Prostate gland (tissue), 2 donors: ENCODE measurements at regions not wholly inside any gene's neighbourhood (a gene's known extent, or its start where the extent isn't known, plus 50 kb on each side); places are given as distances from the start of the nearest gene placed in this dataset.

ENCODE experiments used
- POLR2A ChIP-seq: fragments of 450-650 bp; IDR thresholded peaks from one replicate; pipeline ENCODE4 v1.6.1; 2016; ENCODE audit warnings: antibody characterized with exemption, mild to moderate bottlenecking
- TF ChIP-seq, protein P1 (sequence below), 4 experiments: fragments of 200-600 bp in 2 of 4; fragments of 450-650 bp in 2 of 4; sonication (generic) in 2 of 4; IDR thresholded peaks; 1 replicate in 3 of 4; 2 replicates in 1 of 4; pipeline ENCODE4 v1.5.1; 2016 to 2019; ENCODE audit warnings: antibody characterized with exemption in 4 of 4, mild to moderate bottlenecking in 2 of 4, moderate library complexity in 2 of 4

DNA sequence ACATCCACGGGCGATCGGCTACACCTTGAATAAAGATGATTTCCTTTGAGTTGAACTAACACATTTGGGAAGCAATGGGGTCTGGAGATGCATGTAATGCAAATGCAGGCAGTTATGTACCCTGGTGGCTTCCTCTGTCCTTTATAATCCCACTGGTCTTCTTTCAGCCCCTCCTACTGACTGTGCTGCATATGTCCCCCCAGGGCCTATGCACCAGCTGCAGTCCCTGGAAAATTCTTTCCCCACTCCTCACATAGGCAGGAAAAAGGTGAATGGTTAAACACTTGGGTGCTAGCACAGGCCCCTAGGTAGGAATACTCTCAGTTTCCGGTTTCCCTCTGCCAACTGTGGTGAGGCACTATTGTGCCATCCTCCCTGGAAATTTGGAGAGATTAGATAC, 294.8 kb upstream of the SOX5 start:
- TF ChIP-seq POLR2A: no peak
- TF ChIP-seq, protein P1, sequence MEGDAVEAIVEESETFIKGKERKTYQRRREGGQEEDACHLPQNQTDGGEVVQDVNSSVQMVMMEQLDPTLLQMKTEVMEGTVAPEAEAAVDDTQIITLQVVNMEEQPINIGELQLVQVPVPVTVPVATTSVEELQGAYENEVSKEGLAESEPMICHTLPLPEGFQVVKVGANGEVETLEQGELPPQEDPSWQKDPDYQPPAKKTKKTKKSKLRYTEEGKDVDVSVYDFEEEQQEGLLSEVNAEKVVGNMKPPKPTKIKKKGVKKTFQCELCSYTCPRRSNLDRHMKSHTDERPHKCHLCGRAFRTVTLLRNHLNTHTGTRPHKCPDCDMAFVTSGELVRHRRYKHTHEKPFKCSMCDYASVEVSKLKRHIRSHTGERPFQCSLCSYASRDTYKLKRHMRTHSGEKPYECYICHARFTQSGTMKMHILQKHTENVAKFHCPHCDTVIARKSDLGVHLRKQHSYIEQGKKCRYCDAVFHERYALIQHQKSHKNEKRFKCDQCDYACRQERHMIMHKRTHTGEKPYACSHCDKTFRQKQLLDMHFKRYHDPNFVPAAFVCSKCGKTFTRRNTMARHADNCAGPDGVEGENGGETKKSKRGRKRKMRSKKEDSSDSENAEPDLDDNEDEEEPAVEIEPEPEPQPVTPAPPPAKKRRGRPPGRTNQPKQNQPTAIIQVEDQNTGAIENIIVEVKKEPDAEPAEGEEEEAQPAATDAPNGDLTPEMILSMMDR (IDR thresholded peaks at IDR 0.05): no peak
